ENCODE measurements at regions not wholly inside any gene's neighbourhood (a gene's known extent, or its start where the extent isn't known, plus 50 kb on each side); places are given as distances from the start of the nearest gene placed in this dataset.

DNA sequence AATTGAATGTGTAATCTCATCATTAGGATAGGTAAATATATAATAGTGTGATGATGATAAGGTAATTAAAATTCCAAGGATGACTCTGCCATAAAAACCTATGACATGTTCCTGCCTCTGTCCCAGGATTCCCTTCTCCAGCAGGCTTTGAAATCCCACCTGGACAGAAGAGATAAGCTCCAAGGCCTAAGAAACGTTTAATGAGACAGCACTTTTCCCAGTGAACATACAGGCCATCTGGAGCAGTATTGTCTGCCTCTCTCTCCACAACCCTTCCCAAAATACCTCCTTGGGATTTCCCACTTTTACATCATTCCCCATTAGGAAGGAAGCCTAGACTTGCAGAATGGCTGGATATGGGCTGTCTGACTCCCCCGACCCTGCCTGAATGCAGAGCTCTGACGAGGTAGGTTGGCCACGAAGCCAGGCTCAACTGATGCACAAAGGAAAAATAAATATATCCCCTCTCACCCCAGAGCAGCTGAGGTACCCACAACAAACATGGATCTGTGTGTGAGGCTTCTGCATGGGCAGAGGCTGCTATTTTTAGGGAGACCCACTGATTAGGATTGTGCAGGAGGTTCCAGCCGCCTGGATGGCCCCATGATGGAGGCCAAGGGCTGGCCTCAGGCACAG, 71.0 kb downstream of the TMPRSS5 start:
- DNase-seq (ENCODE audit: low read depth), result no peak

- DNase-seq (ENCODE audit: low read depth), result no peak
Observed at GRCh38 chr11:113632981-113633380, 73.1 kb downstream of the TMPRSS5 start.

GRCh38 chr11:113629562-113629961, 76.5 kb downstream of the TMPRSS5 start:
- no peak for DNase-seq (ENCODE audit: low read depth)

DNA sequence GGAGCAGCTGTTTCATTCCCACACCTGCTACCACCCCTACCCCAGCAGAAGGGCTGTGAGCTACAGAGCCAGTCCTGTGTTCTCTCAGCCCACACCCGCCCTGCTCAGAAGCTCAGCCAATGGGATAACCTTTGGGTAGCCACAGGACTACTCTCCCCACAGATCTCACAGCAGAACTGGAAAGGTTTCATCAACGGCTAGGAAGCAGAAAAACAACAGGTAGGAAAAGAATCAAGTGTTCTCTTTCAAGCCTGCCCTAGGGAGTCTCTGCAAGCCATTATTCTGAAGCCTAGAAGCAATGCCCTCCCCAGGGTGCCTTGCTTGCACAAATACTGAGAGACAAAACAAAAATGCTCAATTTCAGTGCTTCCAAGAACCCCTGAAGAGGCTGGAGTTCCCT, 77.2 kb downstream of the TMPRSS5 start:
- DNase-seq (ENCODE audit: low read depth), result no peak

DNA sequence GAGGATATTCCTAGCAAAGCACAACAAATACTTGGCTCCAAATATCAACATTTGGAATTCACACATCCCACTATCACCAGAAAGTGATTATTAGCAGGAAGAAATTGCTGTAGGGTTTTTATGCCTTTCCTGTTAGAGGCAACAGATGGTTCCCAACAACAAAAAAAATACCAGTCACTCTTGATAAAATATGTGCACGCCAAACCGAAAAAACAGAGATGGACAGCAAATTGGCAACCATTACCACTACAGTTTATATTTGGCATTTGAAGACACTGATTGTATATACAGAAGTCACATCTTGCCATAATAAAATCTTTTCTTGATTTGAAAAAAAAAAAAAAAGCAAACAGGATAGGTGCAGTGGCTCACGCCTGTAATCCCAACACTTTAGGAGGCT, 78.2 kb downstream of the TMPRSS5 start:
- DNase-seq (ENCODE audit: low read depth), result no peak

- DNase-seq (ENCODE audit: low read depth), result no peak
Observed at GRCh38 chr11:113627297-113627696, 78.8 kb downstream of the TMPRSS5 start.

GRCh38 chr11:113626736-113627135, 79.4 kb downstream of the TMPRSS5 start:
- no peak for DNase-seq (ENCODE audit: low read depth)

DNA sequence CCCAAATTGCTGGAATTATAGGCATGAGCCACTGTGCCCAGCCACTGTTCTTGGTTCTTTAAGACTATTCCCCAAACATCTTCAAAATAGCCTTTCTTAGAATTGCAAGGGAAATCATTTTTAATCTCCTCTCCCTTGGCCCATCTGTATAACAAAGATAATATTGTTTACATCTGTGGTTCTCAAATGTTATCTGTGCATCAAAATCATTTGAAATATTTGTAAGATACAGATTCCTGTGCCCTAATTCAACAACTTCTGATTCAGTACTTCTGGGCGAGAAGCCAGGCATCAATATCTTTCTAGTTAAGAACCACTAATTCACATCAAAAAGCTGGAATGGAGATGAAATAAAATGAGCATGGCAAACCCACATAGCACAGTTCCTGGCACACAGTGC, 83.0 kb downstream of the TMPRSS5 start:
- no peak for DNase-seq (ENCODE audit: low read depth)

GRCh38 chr11:113618360-113618759, 87.7 kb downstream of the TMPRSS5 start:
- DNase-seq (ENCODE audit: low read depth), result peak; percentile 39

DNA sequence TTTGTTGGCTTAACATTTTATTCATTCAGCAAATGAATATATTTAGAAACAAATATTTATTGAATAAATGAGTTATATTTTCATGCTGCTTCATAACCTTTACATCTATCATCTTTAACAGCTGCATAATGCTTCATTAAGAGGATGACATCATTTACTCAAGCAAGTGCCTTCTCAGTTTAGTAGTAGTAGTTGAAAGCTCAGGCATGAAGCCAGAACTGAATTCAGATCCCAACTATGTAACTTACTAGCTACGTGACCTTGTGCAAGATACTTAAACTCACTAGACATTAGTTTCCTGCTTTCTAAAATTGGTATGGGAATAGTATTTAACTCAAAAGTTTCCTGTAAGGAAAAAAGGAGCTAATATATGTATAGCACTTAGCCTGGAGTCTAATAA, 90.3 kb downstream of the TMPRSS5 start:
- no peak for DNase-seq (ENCODE audit: low read depth)

GRCh38 chr11:113615098-113615497, 91.0 kb downstream of the TMPRSS5 start:
- DNase-seq (ENCODE audit: low read depth), result no peak

DNA sequence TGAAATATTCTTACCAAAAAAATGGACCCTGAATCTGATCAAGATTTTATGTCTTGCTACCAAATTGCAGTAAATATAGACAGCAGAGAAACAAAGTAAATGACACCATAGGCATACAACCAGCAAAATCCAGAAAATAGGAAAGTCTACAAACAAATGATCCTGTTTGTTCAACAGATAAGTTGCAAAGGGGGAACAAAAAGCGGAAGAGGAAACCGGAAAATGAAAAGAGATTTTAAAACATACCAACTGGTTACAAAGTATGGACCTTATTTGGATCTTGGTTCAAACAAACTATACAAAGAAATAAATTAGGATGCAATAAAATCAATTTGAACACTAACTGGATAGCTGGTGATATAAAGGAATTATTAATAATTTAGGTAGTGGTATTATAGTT, 92.0 kb downstream of the TMPRSS5 start:
- no peak for DNase-seq (ENCODE audit: low read depth)

DNA sequence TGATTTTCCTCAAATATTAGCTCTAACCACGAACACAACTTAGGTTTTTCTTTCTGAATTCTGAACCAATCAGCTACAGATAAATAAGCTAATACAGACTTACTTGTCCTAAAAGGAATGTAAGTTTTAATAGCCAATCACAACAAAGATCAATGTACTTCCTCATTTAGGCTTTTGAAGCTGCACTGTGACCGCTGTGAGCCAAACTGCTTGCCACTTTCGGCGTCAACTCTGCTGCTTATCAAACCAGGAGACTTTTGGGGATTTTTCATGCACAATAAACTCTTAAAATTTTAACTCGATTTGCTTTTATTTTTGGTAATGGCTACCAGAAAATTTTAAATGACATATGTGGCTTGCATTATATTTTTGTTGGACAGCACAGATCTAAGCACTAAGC, 92.5 kb downstream of the TMPRSS5 start:
- DNase-seq (ENCODE audit: low read depth), result no peak

GRCh38 chr11:113604186-113604585, 101.9 kb downstream of the TMPRSS5 start:
- peak; percentile 27 for DNase-seq (ENCODE audit: low read depth)

GRCh38 chr11:113603277-113604059, 102.6 kb downstream of the TMPRSS5 start:
- DNase-seq (ENCODE audit: low read depth), result peak; percentile 25

GRCh38 chr11:113602483-113602882, 103.6 kb downstream of the TMPRSS5 start:
- DNase-seq (ENCODE audit: low read depth), result no peak

DNA sequence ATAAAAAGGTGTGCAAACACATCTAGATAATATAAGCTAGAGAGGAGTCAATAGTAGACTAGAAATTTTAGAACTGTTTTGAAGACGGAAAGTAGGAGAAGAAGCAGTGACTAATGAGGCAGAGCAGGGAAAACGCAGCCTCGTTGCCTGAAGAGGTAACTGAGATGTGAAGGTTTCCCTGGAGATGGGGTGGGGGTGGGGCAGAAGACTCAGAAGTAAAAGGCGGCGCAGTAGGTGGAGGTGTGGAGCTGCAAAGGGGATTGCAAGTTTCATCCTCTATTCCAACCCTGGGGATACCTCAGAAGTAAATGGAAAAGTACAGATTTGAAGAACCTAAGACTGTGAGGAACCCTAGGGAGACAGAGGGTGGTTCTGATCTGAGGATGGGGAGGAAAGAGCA, 109.5 kb downstream of the TMPRSS5 start:
- no peak for DNase-seq (ENCODE audit: low read depth)

DNA sequence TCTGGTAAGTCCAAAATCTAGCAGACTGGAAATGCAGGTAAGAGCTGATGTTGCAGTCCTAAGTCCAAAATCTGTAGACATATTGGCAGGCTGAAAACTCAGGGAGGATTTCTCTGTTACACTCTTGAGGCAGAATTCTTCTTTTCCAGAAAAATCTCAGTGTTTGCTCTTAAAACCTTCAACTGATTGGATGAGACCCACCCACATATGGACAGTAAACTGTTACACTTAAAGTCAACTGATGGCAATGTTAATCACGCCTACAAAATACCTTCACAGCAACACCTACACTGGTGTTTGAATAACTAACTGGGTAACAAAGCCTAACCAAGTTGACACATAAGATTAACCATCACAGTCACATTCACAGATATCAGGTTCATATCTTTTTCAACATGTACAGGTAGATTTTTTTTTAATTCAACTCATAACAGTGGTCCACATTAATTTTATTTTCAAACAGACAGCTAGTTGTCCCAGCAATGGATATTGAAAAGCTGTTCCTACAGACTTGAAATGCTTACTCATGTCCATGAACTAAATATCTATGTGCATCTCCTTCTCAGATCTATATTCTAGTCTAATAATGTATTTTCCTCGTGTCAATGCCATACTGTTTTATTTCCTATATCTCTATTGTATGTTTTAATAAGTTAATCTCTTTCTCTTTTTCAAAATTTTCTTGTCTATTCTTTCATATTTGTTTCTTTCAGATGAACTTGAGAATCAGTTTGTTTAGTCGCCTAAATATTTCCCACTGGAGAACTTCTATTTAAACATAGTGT, 110.1 kb downstream of the TMPRSS5 start:
- DNase-seq (ENCODE audit: low read depth), result no peak

GRCh38 chr11:113593698-113594308, 112.3 kb downstream of the TMPRSS5 start:
- no peak for DNase-seq (ENCODE audit: low read depth)

- DNase-seq (ENCODE audit: low read depth), result no peak
Observed at GRCh38 chr11:113591117-113591516, 115.0 kb downstream of the TMPRSS5 start.

GRCh38 chr11:113587308-113587739, 112.1 kb upstream of the DRD2 start:
- no peak for DNase-seq (ENCODE audit: low read depth)

DNA sequence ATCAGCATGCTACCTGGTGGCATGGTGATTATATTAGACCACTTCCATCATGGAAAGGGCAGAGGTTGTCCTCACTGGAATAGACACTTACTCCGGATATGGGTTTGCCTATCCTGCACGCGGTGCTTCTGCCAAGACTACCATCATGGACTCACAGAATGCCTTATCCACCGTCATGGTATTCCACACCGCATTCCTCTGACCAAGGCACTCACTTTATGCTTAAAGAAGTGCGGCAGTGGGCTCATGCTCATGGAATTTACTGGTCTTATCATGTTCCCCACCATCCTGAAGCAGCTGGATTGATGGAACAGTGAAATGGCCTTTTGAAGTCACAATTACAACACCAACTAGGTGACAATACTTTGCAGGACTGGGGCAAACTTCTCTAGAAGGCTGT, 109.2 kb upstream of the DRD2 start:
- DNase-seq (ENCODE audit: low read depth), result no peak

All from renal cortical epithelial cell (primary cell).